ENCODE measurements at regions not wholly inside any gene's neighbourhood (a gene's known extent, or its start where the extent isn't known, plus 50 kb on each side); places are given as distances from the start of the nearest gene placed in this dataset.

DNA sequence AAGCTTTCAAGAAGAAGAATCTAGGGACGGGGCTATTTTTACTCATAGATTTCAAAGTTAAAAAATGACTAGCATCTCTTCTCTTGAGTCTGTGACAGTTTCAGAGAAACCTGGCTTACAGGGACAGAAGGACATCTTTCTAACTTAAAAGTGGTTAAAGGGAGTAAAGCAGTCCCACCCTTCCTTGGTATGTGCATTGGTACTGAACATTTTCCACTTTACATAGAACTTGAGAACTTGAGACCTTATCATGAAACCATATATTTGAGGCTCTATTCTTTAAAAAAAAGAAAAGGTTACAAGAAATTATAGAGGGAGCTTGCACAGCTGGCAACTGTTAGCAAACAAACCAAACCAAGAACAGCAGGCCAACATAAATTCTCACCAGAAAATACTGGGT is 73.4 kb upstream of the GAREM1 start:
- DNase-seq (ENCODE audit: low spot score) = no peak

DNA sequence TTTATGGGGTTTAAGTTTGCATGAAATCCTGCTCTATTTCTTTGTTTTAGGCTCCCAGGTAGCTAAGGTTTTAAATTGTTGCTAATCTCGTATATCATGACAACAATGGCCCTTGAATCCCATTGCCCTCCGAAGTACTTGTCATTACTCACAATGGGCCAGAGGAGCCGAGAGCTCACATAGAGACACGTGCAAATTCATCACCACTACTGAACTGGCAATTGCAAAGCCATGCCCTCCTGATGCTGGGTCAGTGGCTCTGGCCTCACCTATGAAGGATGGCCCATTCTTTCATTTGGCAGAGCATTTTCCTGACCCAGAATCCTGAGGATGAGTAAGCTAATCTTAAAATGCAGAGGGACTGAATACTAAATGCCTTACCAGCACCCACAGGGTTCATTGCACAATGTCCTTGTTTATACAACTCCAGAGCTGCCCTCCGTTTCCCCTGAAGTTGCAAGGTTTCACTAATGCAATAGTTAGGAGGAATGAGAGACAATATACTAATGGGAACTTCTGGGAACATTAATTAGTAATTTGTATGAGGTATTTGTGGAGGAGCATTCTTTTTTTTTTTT is 71.6 kb upstream of the GAREM1 start:
- no peak for DNase-seq (ENCODE audit: low spot score)

DNA sequence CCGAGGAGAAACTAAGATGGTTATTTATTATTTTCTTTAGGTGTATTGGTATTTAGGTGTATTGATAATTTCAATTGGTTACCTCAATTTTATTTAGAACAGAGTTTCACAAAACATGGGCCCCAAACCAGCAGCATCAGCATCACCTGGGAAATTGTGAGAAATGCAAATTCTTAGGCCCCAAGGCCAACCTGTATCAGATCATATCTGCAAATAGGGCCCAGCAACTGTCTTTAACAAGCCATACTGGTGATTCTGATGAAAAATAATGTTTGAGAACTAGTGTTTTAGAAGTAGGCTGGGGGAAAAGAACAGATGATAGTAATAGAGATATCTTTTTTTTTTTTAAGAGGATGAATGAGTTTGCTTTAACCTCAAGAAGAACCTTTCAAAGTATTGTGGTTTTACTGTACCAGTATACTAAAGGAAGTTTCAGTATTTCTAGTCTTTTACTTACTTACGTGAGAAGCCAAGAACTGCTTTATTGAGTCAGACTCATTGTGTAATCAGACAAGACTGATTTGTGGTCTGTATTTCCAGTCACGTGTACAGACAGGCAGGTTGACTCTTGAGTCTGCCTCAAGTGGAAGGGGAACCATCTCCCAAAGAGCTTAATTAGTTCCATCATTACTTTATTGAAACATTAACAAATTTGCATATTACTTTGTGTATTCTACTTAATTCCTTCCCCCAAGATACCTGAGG is 60.4 kb upstream of the GAREM1 start:
- DNase-seq (ENCODE audit: low spot score) = peak; percentile 29

DNA sequence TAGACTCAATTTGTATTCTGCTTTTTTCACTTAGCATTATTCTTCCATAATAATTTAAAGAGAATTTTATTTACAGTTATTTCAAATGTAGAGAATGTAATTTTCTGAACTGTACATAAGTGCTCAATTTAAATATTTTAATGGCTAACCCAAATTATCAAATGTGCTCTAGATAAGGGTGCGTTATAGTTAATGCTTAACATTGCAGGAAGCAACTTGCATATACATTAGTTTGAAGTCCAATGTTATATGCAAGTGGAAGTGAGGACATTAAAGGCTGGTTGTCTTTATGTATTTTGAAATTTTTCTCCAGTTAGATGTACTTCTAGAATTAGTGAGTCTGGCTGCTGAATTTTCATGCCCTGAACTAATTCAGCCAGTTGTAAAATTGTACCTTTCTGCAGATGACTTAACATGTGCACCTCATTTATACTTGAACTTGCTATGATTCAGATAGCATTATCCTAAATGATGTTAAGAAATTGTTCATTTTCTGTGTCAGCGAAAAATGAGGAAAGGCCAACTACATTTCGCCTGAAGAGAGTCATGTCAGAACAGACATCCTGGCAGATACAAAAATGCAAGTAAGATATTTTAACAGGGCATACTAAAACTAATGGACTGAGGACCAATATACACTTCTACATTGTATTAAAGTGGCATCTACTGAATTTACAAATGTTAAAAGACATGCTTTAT is 59.2 kb upstream of the GAREM1 start:
- DNase-seq (ENCODE audit: low spot score) = no peak

DNA sequence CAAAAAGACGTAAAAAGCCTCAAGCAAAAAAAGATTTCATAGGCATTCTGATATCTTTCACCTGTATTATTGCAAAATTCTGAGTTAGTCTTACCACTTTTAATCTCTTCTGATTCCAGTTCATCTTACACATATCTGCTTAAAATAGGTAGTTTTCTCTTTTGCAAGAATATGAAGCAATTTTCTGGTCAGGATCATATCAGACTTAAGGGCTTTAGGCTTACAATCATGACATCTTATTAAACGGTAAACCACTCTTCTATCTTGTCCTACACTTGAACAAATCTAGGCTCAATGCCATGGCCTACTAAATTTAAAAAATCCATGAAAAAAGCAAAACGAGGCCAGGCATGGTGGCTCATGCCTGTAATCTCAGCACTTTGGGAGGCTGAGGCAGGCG is 50.1 kb upstream of the GAREM1 start:
- DNase-seq (ENCODE audit: low spot score) = no peak

Data from HT-29 (cell line).